GM12891 (cell line): ENCODE measurements at regions not wholly inside any gene's neighbourhood (a gene's known extent, or its start where the extent isn't known, plus 50 kb on each side); places are given as distances from the start of the nearest gene placed in this dataset.

Experiments
- POLR2A ChIP-seq: IDR thresholded peaks from 2 replicates; pipeline ENCODE4 v1.6.1; 2011; ENCODE audit warnings: low read depth, low read length, control low read depth
- POLR2AphosphoS5 ChIP-seq: IDR thresholded peaks from 2 replicates; pipeline ENCODE4 v1.6.1; 2011; ENCODE audit warnings: low read depth, low read length, control low read depth
- POU2F2 ChIP-seq: IDR thresholded peaks from 2 replicates; pipeline ENCODE4 v1.6.1; 2011; ENCODE audit warnings: low read depth, mild to moderate bottlenecking, control low read depth, low read length, moderate library complexity
- SPI1 ChIP-seq: IDR thresholded peaks from 2 replicates; pipeline ENCODE4 v1.6.1; 2011; ENCODE audit warnings: low read depth, low read length, control low read depth
- TAF1 ChIP-seq: IDR thresholded peaks from 2 replicates; pipeline ENCODE4 v1.6.1; 2011; ENCODE audit warnings: low read depth, low read length, control low read depth

DNA sequence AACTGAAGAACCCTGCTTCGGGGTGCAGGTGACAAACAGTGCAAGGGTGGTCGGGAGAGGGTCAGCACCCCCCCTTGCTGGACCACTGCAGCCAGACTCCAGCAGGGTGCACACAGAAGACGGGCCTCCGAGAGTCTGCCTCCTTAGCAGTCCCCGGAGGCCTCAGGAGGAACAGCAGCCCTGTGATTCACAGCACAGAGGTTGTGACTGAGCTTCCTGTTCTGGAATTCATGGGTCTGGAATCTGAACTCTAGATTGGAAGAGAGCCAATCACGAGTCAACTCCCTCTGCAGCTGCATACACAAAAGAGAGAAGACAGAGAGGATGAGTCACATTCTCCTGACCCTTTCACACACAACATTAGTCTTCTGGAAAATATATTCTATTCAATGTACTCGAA lies 249.0 kb upstream of the OPRM1 start:
- no peak for TF ChIP-seq POLR2AphosphoS5
- TF ChIP-seq TAF1 = no peak
- TF ChIP-seq POLR2A = no peak
- TF ChIP-seq SPI1 = no peak
- no peak for TF ChIP-seq POU2F2
